OCI-LY7 (cell line): ENCODE measurements at regions not wholly inside any gene's neighbourhood (a gene's known extent, or its start where the extent isn't known, plus 50 kb on each side); places are given as distances from the start of the nearest gene placed in this dataset.

ENCODE experiments used
- BruUV-seq: library from RNA; stranded (reverse); fragments of 400-500 nt; replicated peaks from 2 replicates; lab custom pipeline; 2021; lab: Mats Ljungman, UMichigan
- CTCF ChIA-PET: fragments of 300-600 bp; sonication (Branson Sonifier 250); formaldehyde crosslinking; loops from one replicate; lab custom pipeline; 2022; ENCODE audit warnings: antibody characterized with exemption; ENCODE audit not compliant: unreplicated experiment; lab: Charles Lee
- POLR2A ChIA-PET: fragments of 300-600 bp; sonication (Branson Sonifier 250); formaldehyde crosslinking; loops from one replicate; lab custom pipeline; 2022; ENCODE audit warnings: antibody characterized with exemption; lab: Charles Lee
- DNase-seq: peaks from one replicate; pipeline ENCODE4 v3.0.0-alpha.2; 2015; ENCODE audit warnings: low spot score
- H2AFZ ChIP-seq: fragments of 200-600 bp; sonication (generic), shearing (Covaris generic); 2 replicates; pipeline ENCODE4 v1.6.1; 2014; ENCODE audit warnings: mild to moderate bottlenecking, antibody characterized with exemption, low read length, moderate library complexity
- H3K27ac ChIP-seq: fragments of 200-600 bp; sonication (generic); 2 replicates; pipeline ENCODE4 v1.5.1; 2014; ENCODE audit warnings: mixed run types, low read depth, mild to moderate bottlenecking, moderate library complexity, low read length, inconsistent platforms; ENCODE audit not compliant: poor library complexity, severe bottlenecking
- H3K36me3 ChIP-seq: fragments of 200-600 bp; sonication (generic); 2 replicates; pipeline ENCODE4 v1.6.1; 2014; ENCODE audit warnings: mild to moderate bottlenecking, antibody characterized with exemption, low read length, moderate library complexity, mixed read lengths; ENCODE audit not compliant: insufficient read depth
- H3K4me1 ChIP-seq: fragments of 200-600 bp; sonication (generic); 2 replicates; pipeline ENCODE4 v1.5.1; 2014; ENCODE audit warnings: mild to moderate bottlenecking, low read length; ENCODE audit not compliant: insufficient read depth, poor library complexity, severe bottlenecking
- H3K4me2 ChIP-seq: fragments of 200-600 bp; sonication (generic); 2 replicates; pipeline ENCODE4 v1.6.1; 2014; ENCODE audit warnings: mild to moderate bottlenecking, low read length
- H3K4me3 ChIP-seq: fragments of 200-600 bp; sonication (generic); 2 replicates; pipeline ENCODE4 v1.5.1; 2014; ENCODE audit warnings: mild to moderate bottlenecking, low read depth, low read length; ENCODE audit not compliant: poor library complexity, severe bottlenecking
- H3K79me2 ChIP-seq: fragments of 200-600 bp; sonication (generic); 2 replicates; pipeline ENCODE4 v1.6.1; 2016; ENCODE audit warnings: low read depth, mild to moderate bottlenecking, low read length, moderate library complexity, mixed read lengths; ENCODE audit not compliant: insufficient read depth
- H3K9me2 ChIP-seq: fragments of 200-600 bp; sonication (generic); 2 replicates; pipeline ENCODE4 v1.6.1; 2016; ENCODE audit warnings: mild to moderate bottlenecking, low read length, mixed read lengths; ENCODE audit not compliant: insufficient read depth
- H3K9me3 ChIP-seq: fragments of 200-600 bp; sonication (generic); 2 replicates; pipeline ENCODE4 v1.6.1; 2014; ENCODE audit warnings: mild to moderate bottlenecking, mixed run types, low read length, mixed read lengths
- H4K20me1 ChIP-seq: fragments of 200-600 bp; sonication (generic); 2 replicates; pipeline ENCODE4 v1.6.1; 2014; ENCODE audit warnings: mild to moderate bottlenecking, antibody characterized with exemption, low read length, moderate library complexity, mixed read lengths; ENCODE audit not compliant: insufficient read depth
- CTCF ChIP-seq: fragments of 200-600 bp; sonication (generic); conservative IDR thresholded peaks from 2 replicates; pipeline ENCODE4 v1.5.1; 2014; ENCODE audit warnings: mild to moderate bottlenecking, antibody characterized with exemption, low read length, moderate library complexity, mixed read lengths
- EZH2phosphoT487 ChIP-seq: fragments of 200-600 bp; sonication (generic); IDR thresholded peaks from 2 replicates; pipeline ENCODE4 v1.6.1; 2018; ENCODE audit warnings: low read depth, borderline replicate concordance, mild to moderate bottlenecking, mixed run types, antibody characterized with exemption, low read length, moderate library complexity, mixed read lengths
- intact Hi-C: fragments of 100-400 bp; cut with micrococcal nuclease; formaldehyde crosslinking; loops from one replicate; pipeline ENCODE4 v1.10.0; 2022; ENCODE audit not compliant: unreplicated experiment

- H3K4me2 ChIP-seq, result no peak overlapping the region
- BruUV-seq, result no TSS peak
- no peak for DNase-seq
- intact Hi-C loops, result no loop called here
- no peak overlapping the region for H2AFZ ChIP-seq
- H3K36me3 ChIP-seq, result no peaks in the 10 kb centered on the region
- POLR2A ChIA-PET, result interaction anchor here (0.9 kb wide), 1 partner anchor 25 kb away, joined by 3 read pairs; no protein-coding TSS in a partner anchor
- no peak overlapping the region for H3K4me3 ChIP-seq
- H3K4me1 ChIP-seq, result no peaks in the 10 kb centered on the region
- CTCF ChIA-PET, result no interaction called here
- H3K9me2 ChIP-seq, result no peaks in the 10 kb centered on the region
- no peaks in the 10 kb centered on the region for H4K20me1 ChIP-seq
- no peak for TF ChIP-seq EZH2phosphoT487
- TF ChIP-seq CTCF, result no peak
- no peaks in the 10 kb centered on the region for H3K79me2 ChIP-seq
- no peaks in the 10 kb centered on the region for H3K9me3 ChIP-seq
- no peak overlapping the region for H3K27ac ChIP-seq
These were observed 73.5 kb upstream of the ABI3BP start for GRCh38 chr3:101066711-101067129.

GRCh38 chr3:101065962-101066361 lies 72.7 kb upstream of the ABI3BP start:
- H3K4me3 ChIP-seq, result no peak overlapping the region
- H3K4me1 ChIP-seq, result no peaks in the 10 kb centered on the region
- ChIA-PET POLR2A (interaction anchor here (0.7 kb wide), 1 partner anchor 15 kb away, joined by 3 read pairs; no protein-coding TSS in a partner anchor), CTCF (no interaction called here)
- H3K79me2 ChIP-seq, result no peaks in the 10 kb centered on the region
- H3K27ac ChIP-seq, result no peak overlapping the region
- H2AFZ ChIP-seq, result no peak overlapping the region
- intact Hi-C loops, result no loop called here
- H3K36me3 ChIP-seq, result no peaks in the 10 kb centered on the region
- TF ChIP-seq EZH2phosphoT487 (no peak), CTCF (no peak)
- H3K9me2 ChIP-seq, result no peaks in the 10 kb centered on the region
- H3K4me2 ChIP-seq, result no peak overlapping the region
- no peaks in the 10 kb centered on the region for H3K9me3 ChIP-seq
- no peak for DNase-seq
- no peaks in the 10 kb centered on the region for H4K20me1 ChIP-seq
- BruUV-seq, result no TSS peak

- Histone ChIP-seq H3K4me3 (no peak overlapping the region), H3K9me2 (no peaks in the 10 kb centered on the region), H3K9me3 (no peaks in the 10 kb centered on the region), H3K27ac (no peak overlapping the region), H3K4me2 (no peak overlapping the region), H3K79me2 (no peaks in the 10 kb centered on the region), H3K4me1 (no peaks in the 10 kb centered on the region), H4K20me1 (no peaks in the 10 kb centered on the region), H3K36me3 (no peaks in the 10 kb centered on the region), H2AFZ (no peak overlapping the region)
- no peak for DNase-seq
- ChIA-PET CTCF (no interaction called here), POLR2A (no interaction called here)
- BruUV-seq, result no TSS peak
- intact Hi-C loops, result no loop called here
- TF ChIP-seq CTCF (no peak), EZH2phosphoT487 (no peak)
These were observed 70.2 kb upstream of the ABI3BP start for GRCh38 chr3:101063401-101063800.
